Activated CD8-positive, alpha-beta memory T cell treated with anti-CD3 and anti-CD28 coated beads, Interleukin-2, amount 50 U/mL, for 1 hour (primary cell): ENCODE measurements at regions not wholly inside any gene's neighbourhood (a gene's known extent, or its start where the extent isn't known, plus 50 kb on each side); places are given as distances from the start of the nearest gene placed in this dataset.

Source experiments
- DNase-seq: peaks from one replicate; pipeline ENCODE4 v3.0.0-alpha.2; 2020; ENCODE audit errors: extremely low read depth

GRCh38 chr15:94606286-94606685 lies 374.9 kb downstream of the MCTP2 start:
- no peak for DNase-seq

- DNase-seq, result no peak
Observed at GRCh38 chr15:94607176-94607654, 375.9 kb downstream of the MCTP2 start.

GRCh38 chr15:94610069-94610468 lies 378.7 kb downstream of the MCTP2 start:
- DNase-seq, result no peak

- no peak for DNase-seq
Observed at GRCh38 chr15:94610485-94610884, 379.1 kb downstream of the MCTP2 start.

- no peak for DNase-seq
Observed at GRCh38 chr15:94611656-94612055, 380.3 kb downstream of the MCTP2 start.

GRCh38 chr15:94615688-94616087 lies 384.3 kb downstream of the MCTP2 start:
- DNase-seq, result no peak

- DNase-seq, result no peak
Observed at GRCh38 chr15:94620632-94621031, 389.3 kb downstream of the MCTP2 start.

- no peak for DNase-seq
Observed at GRCh38 chr15:94621736-94622135, 390.4 kb downstream of the MCTP2 start.

GRCh38 chr15:94626949-94627348 lies 395.6 kb downstream of the MCTP2 start:
- no peak for DNase-seq

- DNase-seq, result no peak
Observed at GRCh38 chr15:94631608-94632007, 400.2 kb downstream of the MCTP2 start.

- no peak for DNase-seq
Observed at GRCh38 chr15:94638183-94638582, 406.8 kb downstream of the MCTP2 start.

- DNase-seq, result no peak
Observed at GRCh38 chr15:94639701-94640100, 408.3 kb downstream of the MCTP2 start.

- no peak for DNase-seq
Observed at GRCh38 chr15:94644433-94644832, 413.1 kb downstream of the MCTP2 start.

GRCh38 chr15:94653071-94653470 lies 421.7 kb downstream of the MCTP2 start:
- DNase-seq, result no peak

- DNase-seq, result no peak
Observed at GRCh38 chr15:94655249-94655880, 424.0 kb downstream of the MCTP2 start.

GRCh38 chr15:94665676-94666441 lies 434.5 kb downstream of the MCTP2 start:
- DNase-seq, result no peak

GRCh38 chr15:94666553-94666952 lies 435.2 kb downstream of the MCTP2 start:
- no peak for DNase-seq

- DNase-seq, result no peak
Observed at GRCh38 chr15:94667109-94667508, 435.7 kb downstream of the MCTP2 start.

GRCh38 chr15:94670438-94671034 lies 439.2 kb downstream of the MCTP2 start:
- DNase-seq, result no peak

GRCh38 chr15:94671858-94672532 lies 440.6 kb downstream of the MCTP2 start:
- DNase-seq, result no peak

- no peak for DNase-seq
Observed at GRCh38 chr15:94673801-94674200, 442.4 kb downstream of the MCTP2 start.

GRCh38 chr15:94674296-94674695 lies 442.9 kb downstream of the MCTP2 start:
- no peak for DNase-seq
